SK-N-SH (cell line): ENCODE measurements at regions not wholly inside any gene's neighbourhood (a gene's known extent, or its start where the extent isn't known, plus 50 kb on each side); places are given as distances from the start of the nearest gene placed in this dataset.
"Not testable (repeated sequence)": the region's sequence is repeated elsewhere in the genome, so short reads cannot be mapped to it uniquely, and the experiment has no call there.

Source experiments
- CTCF ChIA-PET: fragments of 300-600, 350-600 bp; formaldehyde crosslinking; extraction: SDS; loops from one replicate; lab custom pipeline; 2021; lab: Yijun Ruan, JAX
- POLR2A ChIA-PET: fragments of 350-600 bp; sonication (Branson Sonifier 250); formaldehyde crosslinking; extraction: SDS; loops from one replicate; lab custom pipeline; 2020; ENCODE audit warnings: antibody characterized with exemption, inconsistent platforms; lab: Yijun Ruan, JAX
- DNase-seq: peaks from one replicate; pipeline ENCODE4 v3.0.0; 2012
- H2AFZ ChIP-seq: fragments of 200-600 bp; sonication (generic); 2 replicates; pipeline ENCODE4 v1.8.1; 2016; ENCODE audit warnings: antibody characterized with exemption, mild to moderate bottlenecking, low read depth
- H3F3A ChIP-seq: fragments of 200-600 bp; sonication (generic); replicated peaks from 2 replicates; pipeline ENCODE3; 2016; ENCODE audit warnings: antibody characterized with exemption, mild to moderate bottlenecking; ENCODE audit not compliant: insufficient read depth
- H3K27ac ChIP-seq, 2 experiments: fragments of 200-500 bp in 1 of 2; fragments of 200-600 bp in 1 of 2; sonication (Bioruptor generic) in 1 of 2; sonication (generic), shearing (Covaris generic) in 1 of 2; 2 replicates each; pipeline versions ENCODE4 v1.5.1 to v1.6.1; 2014 to 2016; ENCODE audit warnings: low read depth in 2 of 2, inconsistent platforms in 1 of 2, low read length in 1 of 2, mild to moderate bottlenecking in 1 of 2, mixed read lengths in 1 of 2
- H3K27me3 ChIP-seq: fragments of 200-600 bp; sonication (generic), shearing (Covaris generic); 2 replicates; pipeline ENCODE4 v1.6.1; 2016; ENCODE audit warnings: mixed run types; ENCODE audit not compliant: insufficient read depth
- H3K36me3 ChIP-seq, 2 experiments: fragments of 200-500 bp in 1 of 2; fragments of 200-600 bp in 1 of 2; sonication (Bioruptor generic) in 1 of 2; sonication (generic) in 1 of 2; replicated peaks in 1 of 2; 2 replicates each; pipeline versions ENCODE3 to v1.5.1; 2014 to 2016; ENCODE audit warnings: low read length in 1 of 2, mild to moderate bottlenecking in 1 of 2; ENCODE audit not compliant: insufficient read depth in 2 of 2, control insufficient read depth in 1 of 2
- H3K4me1 ChIP-seq, 2 experiments: fragments of 200-500 bp in 1 of 2; fragments of 200-600 bp in 1 of 2; sonication (Bioruptor generic) in 1 of 2; sonication (generic), shearing (Covaris generic) in 1 of 2; 2 replicates each; pipeline versions ENCODE4 v1.5.1 to v1.6.1; 2014 to 2016; ENCODE audit warnings: low read depth in 1 of 2, low read length in 1 of 2, mixed run types in 1 of 2; ENCODE audit not compliant: insufficient read depth in 2 of 2, control insufficient read depth in 1 of 2
- H3K4me2 ChIP-seq: fragments of 200-600 bp; sonication (generic), shearing (Covaris generic); 2 replicates; pipeline ENCODE4 v1.6.1; 2017; ENCODE audit warnings: mixed run types
- H3K4me3 ChIP-seq, 2 experiments: fragments of 200-500 bp in 1 of 2; fragments of 200-600 bp in 1 of 2; sonication (Bioruptor generic) in 1 of 2; sonication (generic), shearing (Covaris generic) in 1 of 2; 2 replicates each; pipeline versions ENCODE4 v1.5.1 to v1.8.1; 2014 to 2016; ENCODE audit warnings: low read depth in 2 of 2, inconsistent platforms in 1 of 2, low read length in 1 of 2, mild to moderate bottlenecking in 1 of 2, mixed read lengths in 1 of 2, moderate library complexity in 1 of 2
- H3K79me2 ChIP-seq: fragments of 200-600 bp; sonication (generic); 2 replicates; pipeline ENCODE4 v1.8.1; 2017; ENCODE audit warnings: mild to moderate bottlenecking; ENCODE audit not compliant: insufficient read depth
- H3K9ac ChIP-seq: fragments of 200-600 bp; sonication (generic); 2 replicates; pipeline ENCODE4 v1.6.1; 2017; ENCODE audit warnings: mixed run types
- H3K9me2 ChIP-seq: fragments of 200-600 bp; sonication (generic); 2 replicates; pipeline ENCODE4 v1.6.1; 2017; ENCODE audit warnings: mixed run types
- H3K9me3 ChIP-seq: fragments of 200-600 bp; sonication (generic); 2 replicates; pipeline ENCODE4 v1.6.1; 2017; ENCODE audit warnings: mixed run types, mild to moderate bottlenecking, moderate library complexity
- H4K20me1 ChIP-seq: fragments of 200-600 bp; sonication (generic); 2 replicates; pipeline ENCODE4 v1.6.1; 2017; ENCODE audit warnings: mild to moderate bottlenecking, mixed run types; ENCODE audit not compliant: insufficient read depth
- EP300 ChIP-seq, 2 experiments: IDR thresholded peaks; 2 replicates each; pipeline versions ENCODE4 v1.4.0 to v1.6.1; 2012; ENCODE audit warnings: borderline replicate concordance in 1 of 2, low read depth in 1 of 2, low read length in 1 of 2
- FOXM1 ChIP-seq: IDR thresholded peaks from 2 replicates; pipeline ENCODE4 v1.4.0; 2012; ENCODE audit warnings: low read depth, mild to moderate bottlenecking
- JUND ChIP-seq: IDR thresholded peaks from 2 replicates; pipeline ENCODE4 v1.4.0; 2012
- MEF2A ChIP-seq: IDR thresholded peaks from 2 replicates; pipeline ENCODE4 v1.4.0; 2012; ENCODE audit warnings: low read depth, borderline replicate concordance
- NFIC ChIP-seq: IDR thresholded peaks from 2 replicates; pipeline ENCODE4 v1.4.0; 2012; ENCODE audit warnings: borderline replicate concordance
- NRF1 ChIP-seq: IDR thresholded peaks from 2 replicates; pipeline ENCODE4 v1.6.1; 2012; ENCODE audit warnings: low read depth, mild to moderate bottlenecking, low read length
- RFX5 ChIP-seq: IDR thresholded peaks from 2 replicates; pipeline ENCODE4 v1.6.1; 2012; ENCODE audit warnings: mild to moderate bottlenecking, improper control_type of control experiment, low read length
- RXRA ChIP-seq: IDR thresholded peaks from 2 replicates; pipeline ENCODE4 v1.4.0; 2012; ENCODE audit warnings: low read depth, mild to moderate bottlenecking, borderline replicate concordance
- SIN3A ChIP-seq: IDR thresholded peaks from 2 replicates; pipeline ENCODE4 v1.6.1; 2012; ENCODE audit warnings: low read depth, mild to moderate bottlenecking, low read length, moderate library complexity, borderline replicate concordance
- TAF1 ChIP-seq: IDR thresholded peaks from 2 replicates; pipeline ENCODE4 v1.6.1; 2012; ENCODE audit warnings: low read depth, mild to moderate bottlenecking, low read length, moderate library complexity, borderline replicate concordance
- TCF12 ChIP-seq: IDR thresholded peaks from 2 replicates; pipeline ENCODE4 v1.4.0; 2012
- TEAD4 ChIP-seq: IDR thresholded peaks from 2 replicates; pipeline ENCODE4 v1.4.0; 2012; ENCODE audit warnings: mild to moderate bottlenecking, borderline replicate concordance; ENCODE audit not compliant: insufficient read depth
- WGBS: methylation state at CpG from one replicate; pipeline ENCODE4 v1.1.6; 2017; ENCODE audit warnings: low lambda C conversion rate; 5-methylcytosine and 5-hydroxymethylcytosine counted together
- TF ChIP-seq, protein P1 (sequence below): IDR thresholded peaks from 2 replicates; pipeline ENCODE4 v1.4.0; 2012; ENCODE audit warnings: low read depth, borderline replicate concordance
- TF ChIP-seq, protein P2 (sequence below): IDR thresholded peaks from 2 replicates; pipeline ENCODE4; 2012
- TF ChIP-seq, protein P3 (sequence below): fragments of 150-350 bp; IDR thresholded peaks from 2 replicates; pipeline ENCODE4 v1.6.1; 2017; ENCODE audit warnings: antibody characterized with exemption, low read length, low read depth, borderline replicate concordance
- TF ChIP-seq, protein P4 (sequence below): fragments of 200-600 bp; sonication (generic); IDR thresholded peaks from 2 replicates; pipeline ENCODE4 v1.6.1; 2017; ENCODE audit warnings: antibody characterized with exemption, mild to moderate bottlenecking, moderate library complexity

DNA sequence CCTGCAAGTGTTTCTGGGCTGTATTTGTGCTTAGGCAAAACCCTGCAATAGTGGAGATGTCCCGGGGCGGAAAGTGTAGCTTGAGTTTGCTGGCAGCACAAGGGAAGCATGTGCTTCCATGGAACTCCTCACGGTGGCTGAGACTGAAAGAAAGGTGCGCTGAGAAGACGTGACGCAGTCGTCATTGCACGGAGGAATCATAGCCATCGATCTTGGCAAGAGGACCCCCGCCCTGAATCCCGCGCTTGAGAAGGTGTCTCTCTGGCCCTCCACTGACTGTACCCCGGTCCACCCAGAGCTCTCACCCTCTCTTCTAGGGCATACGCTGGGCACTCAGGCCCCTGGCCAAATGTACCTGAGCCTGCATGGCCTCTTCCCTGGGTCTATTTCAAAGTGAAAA is 1081.8 kb upstream of the DEFB115 start:
- CTCF ChIA-PET: no interaction called here

DNA sequence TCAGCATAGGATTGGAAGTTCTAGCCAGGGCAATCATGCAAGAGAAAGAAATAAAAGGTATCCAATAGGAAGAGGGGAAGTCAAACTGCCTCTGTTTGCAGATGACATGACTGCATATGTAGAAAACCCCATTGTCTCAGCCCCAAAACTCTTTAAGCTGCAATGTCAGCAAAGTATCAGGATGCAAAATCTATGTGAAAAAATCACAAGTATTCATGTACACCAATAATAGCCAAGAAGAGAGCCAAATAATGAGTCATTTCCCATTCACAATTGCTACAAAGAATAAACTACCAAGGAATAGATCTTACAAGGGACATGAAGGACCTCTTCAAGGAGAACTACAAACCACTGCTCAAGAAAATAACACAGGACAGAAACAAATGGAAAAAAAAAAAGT is 1074.3 kb upstream of the DEFB115 start:
- CTCF ChIA-PET: not testable (repeated sequence)

More for the DNA sequence above, 1081.8 kb upstream of the DEFB115 start:
- H3K4me2 ChIP-seq: no peak overlapping the region
- 28% methylated on average over 14 of the region's 14 CpGs for WGBS
- TF ChIP-seq NRF1: no peak
- TF ChIP-seq RFX5: no peak
- TF ChIP-seq RXRA: no peak
- no peak for TF ChIP-seq FOXM1
- TF ChIP-seq TCF12: no peak
- TF ChIP-seq, protein P1, sequence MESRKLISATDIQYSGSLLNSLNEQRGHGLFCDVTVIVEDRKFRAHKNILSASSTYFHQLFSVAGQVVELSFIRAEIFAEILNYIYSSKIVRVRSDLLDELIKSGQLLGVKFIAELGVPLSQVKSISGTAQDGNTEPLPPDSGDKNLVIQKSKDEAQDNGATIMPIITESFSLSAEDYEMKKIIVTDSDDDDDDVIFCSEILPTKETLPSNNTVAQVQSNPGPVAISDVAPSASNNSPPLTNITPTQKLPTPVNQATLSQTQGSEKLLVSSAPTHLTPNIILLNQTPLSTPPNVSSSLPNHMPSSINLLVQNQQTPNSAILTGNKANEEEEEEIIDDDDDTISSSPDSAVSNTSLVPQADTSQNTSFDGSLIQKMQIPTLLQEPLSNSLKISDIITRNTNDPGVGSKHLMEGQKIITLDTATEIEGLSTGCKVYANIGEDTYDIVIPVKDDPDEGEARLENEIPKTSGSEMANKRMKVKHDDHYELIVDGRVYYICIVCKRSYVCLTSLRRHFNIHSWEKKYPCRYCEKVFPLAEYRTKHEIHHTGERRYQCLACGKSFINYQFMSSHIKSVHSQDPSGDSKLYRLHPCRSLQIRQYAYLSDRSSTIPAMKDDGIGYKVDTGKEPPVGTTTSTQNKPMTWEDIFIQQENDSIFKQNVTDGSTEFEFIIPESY: no peak
- TF ChIP-seq, protein P2, sequence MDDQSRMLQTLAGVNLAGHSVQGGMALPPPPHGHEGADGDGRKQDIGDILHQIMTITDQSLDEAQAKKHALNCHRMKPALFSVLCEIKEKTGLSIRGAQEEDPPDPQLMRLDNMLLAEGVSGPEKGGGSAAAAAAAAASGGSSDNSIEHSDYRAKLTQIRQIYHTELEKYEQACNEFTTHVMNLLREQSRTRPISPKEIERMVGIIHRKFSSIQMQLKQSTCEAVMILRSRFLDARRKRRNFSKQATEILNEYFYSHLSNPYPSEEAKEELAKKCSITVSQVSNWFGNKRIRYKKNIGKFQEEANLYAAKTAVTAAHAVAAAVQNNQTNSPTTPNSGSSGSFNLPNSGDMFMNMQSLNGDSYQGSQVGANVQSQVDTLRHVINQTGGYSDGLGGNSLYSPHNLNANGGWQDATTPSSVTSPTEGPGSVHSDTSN: no peak
- no peak for TF ChIP-seq EP300 (IDR thresholded peaks at IDR 0.05; ENCODE audit: borderline replicate concordance in 1 of 2, low read depth in 1 of 2, low read length in 1 of 2)
- no peak for TF ChIP-seq JUND
- no peak for TF ChIP-seq TEAD4
- no peak for TF ChIP-seq NFIC
- TF ChIP-seq TAF1: no peak
- TF ChIP-seq, protein P3, sequence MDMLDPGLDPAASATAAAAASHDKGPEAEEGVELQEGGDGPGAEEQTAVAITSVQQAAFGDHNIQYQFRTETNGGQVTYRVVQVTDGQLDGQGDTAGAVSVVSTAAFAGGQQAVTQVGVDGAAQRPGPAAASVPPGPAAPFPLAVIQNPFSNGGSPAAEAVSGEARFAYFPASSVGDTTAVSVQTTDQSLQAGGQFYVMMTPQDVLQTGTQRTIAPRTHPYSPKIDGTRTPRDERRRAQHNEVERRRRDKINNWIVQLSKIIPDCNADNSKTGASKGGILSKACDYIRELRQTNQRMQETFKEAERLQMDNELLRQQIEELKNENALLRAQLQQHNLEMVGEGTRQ: no peak
- no peak for TF ChIP-seq SIN3A
- no peak for TF ChIP-seq MEF2A
- TF ChIP-seq, protein P4, sequence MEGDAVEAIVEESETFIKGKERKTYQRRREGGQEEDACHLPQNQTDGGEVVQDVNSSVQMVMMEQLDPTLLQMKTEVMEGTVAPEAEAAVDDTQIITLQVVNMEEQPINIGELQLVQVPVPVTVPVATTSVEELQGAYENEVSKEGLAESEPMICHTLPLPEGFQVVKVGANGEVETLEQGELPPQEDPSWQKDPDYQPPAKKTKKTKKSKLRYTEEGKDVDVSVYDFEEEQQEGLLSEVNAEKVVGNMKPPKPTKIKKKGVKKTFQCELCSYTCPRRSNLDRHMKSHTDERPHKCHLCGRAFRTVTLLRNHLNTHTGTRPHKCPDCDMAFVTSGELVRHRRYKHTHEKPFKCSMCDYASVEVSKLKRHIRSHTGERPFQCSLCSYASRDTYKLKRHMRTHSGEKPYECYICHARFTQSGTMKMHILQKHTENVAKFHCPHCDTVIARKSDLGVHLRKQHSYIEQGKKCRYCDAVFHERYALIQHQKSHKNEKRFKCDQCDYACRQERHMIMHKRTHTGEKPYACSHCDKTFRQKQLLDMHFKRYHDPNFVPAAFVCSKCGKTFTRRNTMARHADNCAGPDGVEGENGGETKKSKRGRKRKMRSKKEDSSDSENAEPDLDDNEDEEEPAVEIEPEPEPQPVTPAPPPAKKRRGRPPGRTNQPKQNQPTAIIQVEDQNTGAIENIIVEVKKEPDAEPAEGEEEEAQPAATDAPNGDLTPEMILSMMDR: no peak
- TF ChIP-seq, all 33 proteins: peak for 0
- Histone ChIP-seq H3F3A (no peaks in the 10 kb centered on the region), H3K9me2 (no peaks in the 10 kb centered on the region), H3K27ac (no peak overlapping the region), H3K4me1 (no peaks in the 10 kb centered on the region), H3K9me3 (no peaks in the 10 kb centered on the region), H3K9ac (no peak overlapping the region), H3K4me3 (no peak overlapping the region), H3K36me3 (no peaks in the 10 kb centered on the region), H3K27me3 (no peaks in the 10 kb centered on the region), H4K20me1 (no peaks in the 10 kb centered on the region), H2AFZ (no peak overlapping the region), H3K79me2 (no peaks in the 10 kb centered on the region)
- DNase-seq: no peak
- POLR2A ChIA-PET: no interaction called here

DNA sequence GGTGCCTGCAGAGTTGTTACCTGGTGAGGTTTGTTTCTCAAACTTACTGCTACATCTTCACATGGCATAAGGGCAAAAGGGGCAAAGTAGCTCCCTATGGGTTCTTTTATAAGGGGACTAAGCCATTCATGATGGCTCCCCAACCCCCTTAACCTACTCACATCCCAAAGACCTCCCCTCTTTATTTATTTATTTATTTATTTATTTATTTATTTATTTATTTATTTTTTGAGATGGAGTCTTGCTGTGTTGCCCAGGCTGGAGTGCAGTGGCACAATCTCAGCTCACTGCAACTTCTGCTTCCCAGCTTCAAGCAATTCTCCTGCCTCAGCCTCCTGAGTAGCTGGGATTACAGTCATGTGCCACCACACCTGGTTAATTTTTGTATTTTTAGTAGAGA is 1065.7 kb upstream of the DEFB115 start:
- H3K9ac ChIP-seq, H3K36me3 ChIP-seq, H2AFZ ChIP-seq, H3K4me3 ChIP-seq, H3K9me2 ChIP-seq, H3K4me1 ChIP-seq, H4K20me1 ChIP-seq, CTCF ChIA-PET, DNase-seq, H3K27ac ChIP-seq, H3K27me3 ChIP-seq, H3K9me3 ChIP-seq, H3K79me2 ChIP-seq, H3F3A ChIP-seq, POLR2A ChIA-PET, H3K4me2 ChIP-seq: not testable (repeated sequence)

More for the DNA sequence above, 1074.3 kb upstream of the DEFB115 start:
- H3K4me1 ChIP-seq, H3K9me2 ChIP-seq, H3K9me3 ChIP-seq, POLR2A ChIA-PET, H2AFZ ChIP-seq, H3F3A ChIP-seq, H3K27ac ChIP-seq, DNase-seq, H3K4me3 ChIP-seq, H3K27me3 ChIP-seq, H4K20me1 ChIP-seq, H3K9ac ChIP-seq, H3K36me3 ChIP-seq, H3K79me2 ChIP-seq, H3K4me2 ChIP-seq: not testable (repeated sequence)
